ENCODE measurements at regions not wholly inside any gene's neighbourhood (a gene's known extent, or its start where the extent isn't known, plus 50 kb on each side); places are given as distances from the start of the nearest gene placed in this dataset.

DNA sequence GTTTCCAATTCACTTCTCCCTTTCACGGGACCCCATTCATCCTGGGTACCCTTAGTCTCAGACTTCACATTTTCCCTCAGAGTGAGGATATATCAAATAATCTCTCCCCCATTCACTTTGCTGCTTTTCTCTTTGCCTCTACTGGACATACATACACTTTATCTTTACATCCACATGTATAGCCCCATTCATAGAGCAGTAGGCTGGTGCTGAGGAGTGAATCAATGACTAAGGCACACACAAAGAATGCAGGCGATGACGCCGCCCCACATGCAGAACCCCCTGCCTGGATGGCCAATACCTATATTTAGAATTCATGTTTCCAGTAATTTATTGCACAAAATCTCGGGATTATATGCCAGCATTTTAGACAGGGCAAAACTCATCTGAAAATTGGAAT lies 554.3 kb upstream of the TENM3 start:
- peak; percentile 9 for FAIRE-seq
- H3K9me3 ChIP-seq (ENCODE audit: insufficient read depth, low read depth, low read length): no peaks in the 10 kb centered on the region
- TF ChIP-seq EZH2 (IDR thresholded peaks at IDR 0.05; ENCODE audit: insufficient read depth, low read length): no peak
- TF ChIP-seq, protein P1, sequence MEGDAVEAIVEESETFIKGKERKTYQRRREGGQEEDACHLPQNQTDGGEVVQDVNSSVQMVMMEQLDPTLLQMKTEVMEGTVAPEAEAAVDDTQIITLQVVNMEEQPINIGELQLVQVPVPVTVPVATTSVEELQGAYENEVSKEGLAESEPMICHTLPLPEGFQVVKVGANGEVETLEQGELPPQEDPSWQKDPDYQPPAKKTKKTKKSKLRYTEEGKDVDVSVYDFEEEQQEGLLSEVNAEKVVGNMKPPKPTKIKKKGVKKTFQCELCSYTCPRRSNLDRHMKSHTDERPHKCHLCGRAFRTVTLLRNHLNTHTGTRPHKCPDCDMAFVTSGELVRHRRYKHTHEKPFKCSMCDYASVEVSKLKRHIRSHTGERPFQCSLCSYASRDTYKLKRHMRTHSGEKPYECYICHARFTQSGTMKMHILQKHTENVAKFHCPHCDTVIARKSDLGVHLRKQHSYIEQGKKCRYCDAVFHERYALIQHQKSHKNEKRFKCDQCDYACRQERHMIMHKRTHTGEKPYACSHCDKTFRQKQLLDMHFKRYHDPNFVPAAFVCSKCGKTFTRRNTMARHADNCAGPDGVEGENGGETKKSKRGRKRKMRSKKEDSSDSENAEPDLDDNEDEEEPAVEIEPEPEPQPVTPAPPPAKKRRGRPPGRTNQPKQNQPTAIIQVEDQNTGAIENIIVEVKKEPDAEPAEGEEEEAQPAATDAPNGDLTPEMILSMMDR (IDR thresholded peaks at IDR 0.05; ENCODE audit: insufficient read depth, low read depth, low read length): no peak
- H3K4me1 ChIP-seq (ENCODE audit: insufficient read depth, low read length): peaks cover 55% of the 10 kb centered on the region
- no peak overlapping the region for H3K4me3 ChIP-seq (ENCODE audit: insufficient read depth, low read depth, low read length)
- H3K27me3 Mint-ChIP-seq (ENCODE audit: low read depth, unreplicated experiment): no peaks in the 10 kb centered on the region
- H2AFZ ChIP-seq (ENCODE audit: low read depth, low read length): no peak overlapping the region
- peak overlapping the region; percentile 67 for H3K9ac ChIP-seq (ENCODE audit: low read length)
- H3K4me1 Mint-ChIP-seq (ENCODE audit: low read depth, unreplicated experiment): peaks cover 41% of the 10 kb centered on the region
- no peaks in the 10 kb centered on the region for H3K36me3 Mint-ChIP-seq (ENCODE audit: low read depth, unreplicated experiment)
- no peaks in the 10 kb centered on the region for H4K20me1 ChIP-seq (ENCODE audit: insufficient read depth, low read length)
- H3K9me3 Mint-ChIP-seq (ENCODE audit: unreplicated experiment): no peaks in the 10 kb centered on the region
- no peak overlapping the region for H3K4me3 Mint-ChIP-seq (ENCODE audit: unreplicated experiment)
- H3K36me3 ChIP-seq (ENCODE audit: insufficient read depth, low read length): no peaks in the 10 kb centered on the region
- H3K27ac ChIP-seq (ENCODE audit: low read depth, low read length): peak overlapping the region; percentile 98
- no peaks in the 10 kb centered on the region for H3K27me3 ChIP-seq (ENCODE audit: insufficient read depth, low read length)
- peak overlapping the region; percentile 15 for H3K27ac Mint-ChIP-seq (ENCODE audit: unreplicated experiment)
- DNase-seq (ENCODE audit: low read depth): peak; percentile 64
- H3K4me2 ChIP-seq (ENCODE audit: low read length): peak overlapping the region; percentile 63
- H3K79me2 ChIP-seq (ENCODE audit: insufficient read depth, low read length): no peaks in the 10 kb centered on the region

DNA sequence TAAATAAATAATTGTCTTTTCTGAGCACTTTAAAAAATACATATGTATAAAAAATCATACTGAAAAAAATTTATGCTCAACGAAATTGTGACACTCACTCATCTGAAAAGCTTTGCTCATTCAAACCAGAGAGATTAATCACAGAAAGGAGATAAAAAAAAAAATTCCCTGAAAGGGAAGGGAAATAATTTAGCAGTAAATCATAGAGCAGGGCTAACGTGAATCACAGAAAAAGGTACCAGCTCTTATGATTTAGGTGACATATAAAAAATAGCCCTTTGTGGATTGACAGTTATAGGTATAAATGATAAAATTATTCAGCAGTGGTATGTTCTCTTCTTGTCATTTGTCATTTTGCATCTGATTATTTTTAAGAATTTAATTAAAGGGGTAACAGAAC lies 552.7 kb upstream of the TENM3 start:
- Histone ChIP-seq H3K27me3 (ENCODE audit: insufficient read depth, low read length) (no peaks in the 10 kb centered on the region), H3K27ac (ENCODE audit: low read depth, low read length) (no peak overlapping the region), H3K4me3 (ENCODE audit: insufficient read depth, low read depth, low read length) (no peak overlapping the region), H3K9me3 (ENCODE audit: insufficient read depth, low read depth, low read length) (no peaks in the 10 kb centered on the region), H3K9ac (ENCODE audit: low read length) (no peak overlapping the region), H4K20me1 (ENCODE audit: insufficient read depth, low read length) (no peaks in the 10 kb centered on the region), H3K4me1 (ENCODE audit: insufficient read depth, low read length) (peaks cover 40% of the 10 kb centered on the region), H3K36me3 (ENCODE audit: insufficient read depth, low read length) (no peaks in the 10 kb centered on the region), H3K4me2 (ENCODE audit: low read length) (no peak overlapping the region), H3K79me2 (ENCODE audit: insufficient read depth, low read length) (no peaks in the 10 kb centered on the region), H2AFZ (ENCODE audit: low read depth, low read length) (no peak overlapping the region)
- Mint-ChIP-seq H3K4me1 (ENCODE audit: low read depth, unreplicated experiment) (peaks cover 33% of the 10 kb centered on the region), H3K27ac (ENCODE audit: unreplicated experiment) (no peak overlapping the region), H3K36me3 (ENCODE audit: low read depth, unreplicated experiment) (no peaks in the 10 kb centered on the region), H3K9me3 (ENCODE audit: unreplicated experiment) (no peaks in the 10 kb centered on the region), H3K27me3 (ENCODE audit: low read depth, unreplicated experiment) (no peaks in the 10 kb centered on the region), H3K4me3 (ENCODE audit: unreplicated experiment) (no peak overlapping the region)
- FAIRE-seq: no peak
- DNase-seq (ENCODE audit: low read depth): no peak
- TF ChIP-seq, protein P1 (IDR thresholded peaks at IDR 0.05; ENCODE audit: insufficient read depth, low read depth, low read length): no peak
- no peak for TF ChIP-seq EZH2 (IDR thresholded peaks at IDR 0.05; ENCODE audit: insufficient read depth, low read length)

DNA sequence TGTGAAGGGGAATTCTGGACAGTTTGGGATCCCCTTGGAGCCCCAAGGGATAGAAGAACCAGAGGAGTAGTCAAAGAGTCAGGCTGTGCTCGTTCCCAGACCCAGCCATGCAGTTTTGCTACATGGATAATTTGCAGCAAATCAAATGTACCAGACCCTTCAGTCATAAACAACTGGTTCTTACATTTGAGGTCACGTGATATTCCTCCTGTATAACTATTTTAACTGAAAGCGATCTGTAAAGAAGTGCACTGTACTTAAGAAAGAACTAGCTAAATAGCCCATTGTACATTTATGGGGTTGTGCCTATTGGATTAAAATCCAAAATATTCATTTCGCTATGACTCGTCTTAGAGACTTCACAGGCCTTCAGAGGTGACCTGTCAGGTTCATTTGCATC lies 550.2 kb upstream of the TENM3 start:
- Mint-ChIP-seq H3K27ac (ENCODE audit: unreplicated experiment) (no peak overlapping the region), H3K4me1 (ENCODE audit: low read depth, unreplicated experiment) (peaks cover 14% of the 10 kb centered on the region), H3K4me3 (ENCODE audit: unreplicated experiment) (no peak overlapping the region), H3K27me3 (ENCODE audit: low read depth, unreplicated experiment) (no peaks in the 10 kb centered on the region), H3K36me3 (ENCODE audit: low read depth, unreplicated experiment) (peaks cover 3% of the 10 kb centered on the region), H3K9me3 (ENCODE audit: unreplicated experiment) (no peaks in the 10 kb centered on the region)
- Histone ChIP-seq H3K27ac (ENCODE audit: low read depth, low read length) (no peak overlapping the region), H3K9me3 (ENCODE audit: insufficient read depth, low read depth, low read length) (no peaks in the 10 kb centered on the region), H2AFZ (ENCODE audit: low read depth, low read length) (no peak overlapping the region), H3K79me2 (ENCODE audit: insufficient read depth, low read length) (no peaks in the 10 kb centered on the region), H3K4me3 (ENCODE audit: insufficient read depth, low read depth, low read length) (no peak overlapping the region), H4K20me1 (ENCODE audit: insufficient read depth, low read length) (no peaks in the 10 kb centered on the region), H3K4me2 (ENCODE audit: low read length) (no peak overlapping the region), H3K9ac (ENCODE audit: low read length) (no peak overlapping the region), H3K4me1 (ENCODE audit: insufficient read depth, low read length) (peaks cover 19% of the 10 kb centered on the region), H3K27me3 (ENCODE audit: insufficient read depth, low read length) (no peaks in the 10 kb centered on the region), H3K36me3 (ENCODE audit: insufficient read depth, low read length) (no peaks in the 10 kb centered on the region)
- no peak for FAIRE-seq
- no peak for DNase-seq (ENCODE audit: low read depth)
- TF ChIP-seq EZH2 (IDR thresholded peaks at IDR 0.05; ENCODE audit: insufficient read depth, low read length): no peak
- TF ChIP-seq, protein P1 (IDR thresholded peaks at IDR 0.05; ENCODE audit: insufficient read depth, low read depth, low read length): no peak
